Gastroesophageal sphincter (tissue), 3 donors: ENCODE measurements at regions not wholly inside any gene's neighbourhood (a gene's known extent, or its start where the extent isn't known, plus 50 kb on each side); places are given as distances from the start of the nearest gene placed in this dataset.

ENCODE experiments used
- CTCF ChIP-seq, 4 experiments: fragments of 200-600 bp in 2 of 4; fragments of 450-650 bp in 2 of 4; sonication (generic) in 1 of 4; IDR thresholded peaks; one replicate each; pipeline ENCODE4 v1.5.1; 2017 to 2019; ENCODE audit warnings: antibody characterized with exemption in 4 of 4, mild to moderate bottlenecking in 2 of 4, moderate library complexity in 2 of 4
- EP300 ChIP-seq: sonication (generic); formaldehyde crosslinking; IDR thresholded peaks from one replicate; pipeline ENCODE4 v1.6.1; 2017; ENCODE audit warnings: antibody characterized with exemption, mild to moderate bottlenecking
- POLR2A ChIP-seq, 2 donors: fragments of 450-650 bp; IDR thresholded peaks; one replicate each; pipeline ENCODE4 v1.6.1; 2017; ENCODE audit warnings: antibody characterized with exemption in 2 of 2, mild to moderate bottlenecking in 2 of 2, moderate library complexity in 1 of 2

- TF ChIP-seq CTCF (IDR thresholded peaks at IDR 0.05) = no peak
- no peak for TF ChIP-seq POLR2A (IDR thresholded peaks at IDR 0.05)
- no peak for TF ChIP-seq EP300
Measured at GRCh38 chr11:92770981-92771380, 198.5 kb upstream of the MTNR1B start.
